ENCODE measurements at regions not wholly inside any gene's neighbourhood (a gene's known extent, or its start where the extent isn't known, plus 50 kb on each side); places are given as distances from the start of the nearest gene placed in this dataset.

GRCh38 chr3:5480190-5480589 lies 292.7 kb downstream of the EDEM1 start:
- Mint-ChIP-seq H3K9me3 (ENCODE audit: unreplicated experiment) (no peaks in the 10 kb centered on the region), H3K4me1 (ENCODE audit: low read depth, unreplicated experiment) (no peaks in the 10 kb centered on the region), H3K27ac (ENCODE audit: unreplicated experiment) (no peak overlapping the region), H3K27me3 (ENCODE audit: low read depth, unreplicated experiment) (no peaks in the 10 kb centered on the region), H3K36me3 (ENCODE audit: low read depth, unreplicated experiment) (no peaks in the 10 kb centered on the region), H3K4me3 (ENCODE audit: unreplicated experiment) (no peak overlapping the region)
- TF ChIP-seq EZH2 (IDR thresholded peaks at IDR 0.05; ENCODE audit: insufficient read depth, low read length) (no peak), CTCF (IDR thresholded peaks at IDR 0.05; ENCODE audit: insufficient read depth, low read depth, low read length) (no peak)
- FAIRE-seq = no peak
- Histone ChIP-seq H3K4me2 (ENCODE audit: low read length) (no peak overlapping the region), H3K79me2 (ENCODE audit: insufficient read depth, low read length) (no peaks in the 10 kb centered on the region), H3K27ac (ENCODE audit: low read depth, low read length) (no peak overlapping the region), H3K4me3 (ENCODE audit: insufficient read depth, low read depth, low read length) (no peak overlapping the region), H3K27me3 (ENCODE audit: insufficient read depth, low read length) (no peaks in the 10 kb centered on the region), H4K20me1 (ENCODE audit: insufficient read depth, low read length) (no peaks in the 10 kb centered on the region), H3K9ac (ENCODE audit: low read length) (no peak overlapping the region), H3K9me3 (ENCODE audit: insufficient read depth, low read depth, low read length) (no peaks in the 10 kb centered on the region), H3K4me1 (ENCODE audit: insufficient read depth, low read length) (no peaks in the 10 kb centered on the region), H3K36me3 (ENCODE audit: insufficient read depth, low read length) (no peaks in the 10 kb centered on the region), H2AFZ (ENCODE audit: low read depth, low read length) (no peak overlapping the region)
- no peak for DNase-seq (ENCODE audit: low read depth)

- Histone ChIP-seq H3K4me1 (ENCODE audit: insufficient read depth, low read length) (no peaks in the 10 kb centered on the region), H3K27me3 (ENCODE audit: insufficient read depth, low read length) (no peaks in the 10 kb centered on the region), H3K27ac (ENCODE audit: low read depth, low read length) (no peak overlapping the region), H3K36me3 (ENCODE audit: insufficient read depth, low read length) (no peaks in the 10 kb centered on the region), H3K9me3 (ENCODE audit: insufficient read depth, low read depth, low read length) (no peaks in the 10 kb centered on the region), H2AFZ (ENCODE audit: low read depth, low read length) (no peak overlapping the region), H3K9ac (ENCODE audit: low read length) (no peak overlapping the region), H3K4me2 (ENCODE audit: low read length) (no peak overlapping the region), H4K20me1 (ENCODE audit: insufficient read depth, low read length) (no peaks in the 10 kb centered on the region), H3K4me3 (ENCODE audit: insufficient read depth, low read depth, low read length) (no peak overlapping the region), H3K79me2 (ENCODE audit: insufficient read depth, low read length) (no peaks in the 10 kb centered on the region)
- Mint-ChIP-seq H3K27ac (ENCODE audit: unreplicated experiment) (no peak overlapping the region), H3K9me3 (ENCODE audit: unreplicated experiment) (no peaks in the 10 kb centered on the region), H3K4me1 (ENCODE audit: low read depth, unreplicated experiment) (no peaks in the 10 kb centered on the region), H3K27me3 (ENCODE audit: low read depth, unreplicated experiment) (no peaks in the 10 kb centered on the region), H3K4me3 (ENCODE audit: unreplicated experiment) (no peak overlapping the region), H3K36me3 (ENCODE audit: low read depth, unreplicated experiment) (no peaks in the 10 kb centered on the region)
- no peak for FAIRE-seq
- TF ChIP-seq EZH2 (IDR thresholded peaks at IDR 0.05; ENCODE audit: insufficient read depth, low read length) (no peak), CTCF (IDR thresholded peaks at IDR 0.05; ENCODE audit: insufficient read depth, low read depth, low read length) (no peak)
- no peak for DNase-seq (ENCODE audit: low read depth)
Measured at GRCh38 chr3:5485427-5485826, 297.9 kb downstream of the EDEM1 start.

GRCh38 chr3:5488771-5489170 lies 301.3 kb downstream of the EDEM1 start:
- Histone ChIP-seq H3K4me3 (ENCODE audit: insufficient read depth, low read depth, low read length) (no peak overlapping the region), H4K20me1 (ENCODE audit: insufficient read depth, low read length) (no peaks in the 10 kb centered on the region), H3K9ac (ENCODE audit: low read length) (no peak overlapping the region), H3K4me1 (ENCODE audit: insufficient read depth, low read length) (no peaks in the 10 kb centered on the region), H3K27me3 (ENCODE audit: insufficient read depth, low read length) (no peaks in the 10 kb centered on the region), H3K27ac (ENCODE audit: low read depth, low read length) (no peak overlapping the region), H3K4me2 (ENCODE audit: low read length) (no peak overlapping the region), H2AFZ (ENCODE audit: low read depth, low read length) (no peak overlapping the region), H3K79me2 (ENCODE audit: insufficient read depth, low read length) (no peaks in the 10 kb centered on the region), H3K9me3 (ENCODE audit: insufficient read depth, low read depth, low read length) (no peaks in the 10 kb centered on the region), H3K36me3 (ENCODE audit: insufficient read depth, low read length) (no peaks in the 10 kb centered on the region)
- H3K9me3 Mint-ChIP-seq (ENCODE audit: unreplicated experiment) = no peaks in the 10 kb centered on the region
- no peaks in the 10 kb centered on the region for H3K4me1 Mint-ChIP-seq (ENCODE audit: low read depth, unreplicated experiment)
- no peaks in the 10 kb centered on the region for H3K36me3 Mint-ChIP-seq (ENCODE audit: low read depth, unreplicated experiment)
- no peak overlapping the region for H3K4me3 Mint-ChIP-seq (ENCODE audit: unreplicated experiment)
- DNase-seq (ENCODE audit: low read depth) = no peak
- no peak for FAIRE-seq
- no peak overlapping the region for H3K27ac Mint-ChIP-seq (ENCODE audit: unreplicated experiment)
- no peak for TF ChIP-seq CTCF (IDR thresholded peaks at IDR 0.05; ENCODE audit: insufficient read depth, low read depth, low read length)
- TF ChIP-seq EZH2 (IDR thresholded peaks at IDR 0.05; ENCODE audit: insufficient read depth, low read length) = no peak
- H3K27me3 Mint-ChIP-seq (ENCODE audit: low read depth, unreplicated experiment) = peaks cover 2% of the 10 kb centered on the region
